B cell (primary cell): ENCODE measurements at regions not wholly inside any gene's neighbourhood (a gene's known extent, or its start where the extent isn't known, plus 50 kb on each side); places are given as distances from the start of the nearest gene placed in this dataset.
"Not testable (repeated sequence)": the region's sequence is repeated elsewhere in the genome, so short reads cannot be mapped to it uniquely, and the experiment has no call there.

Experiments
- ATAC-seq: fragments of 200-7000 bp; cut with Tn5 transposase; one replicate; pipeline ENCODE4 v1.10.0; 2021; ENCODE audit warnings: low read depth, mild to moderate bottlenecking, moderate number of reproducible peaks, moderate library complexity
- CTCF ChIA-PET: fragments of 350-600 bp; sonication (Branson Sonifier 250); formaldehyde crosslinking; loops from one replicate; lab custom pipeline; 2021; ENCODE audit warnings: antibody characterized with exemption, inconsistent platforms; lab: Charles Lee
- POLR2A ChIA-PET: fragments of 350-600 bp; sonication (Branson Sonifier 250); formaldehyde crosslinking; loops from one replicate; lab custom pipeline; 2021; ENCODE audit warnings: antibody characterized with exemption; lab: Charles Lee
- DNase-seq: peaks from one replicate; pipeline ENCODE4 v3.0.0; 2013
- H2AFZ ChIP-seq: 2 replicates; pipeline ENCODE4 v1.6.1; 2012; ENCODE audit warnings: mild to moderate bottlenecking, low read depth, low read length; ENCODE audit not compliant: insufficient read depth, poor library complexity, severe bottlenecking
- H3K27ac ChIP-seq, 2 donors: 1 replicate in 1 of 2; 2 replicates in 1 of 2; pipeline ENCODE4 v1.5.1; 2012 to 2013; ENCODE audit warnings: low read length in 2 of 2, mild to moderate bottlenecking in 2 of 2, moderate library complexity in 1 of 2
- H3K27me3 ChIP-seq, 4 experiments: fragments of 200-600 bp in 1 of 4; sonication (generic) in 1 of 4; replicated peaks in 1 of 4; 1 replicate in 2 of 4; 2 replicates in 2 of 4; pipeline versions ENCODE4 v1.6.1 to v1.7.0; 2013 to 2016; ENCODE audit warnings: low read length in 3 of 4, mild to moderate bottlenecking in 2 of 4, mixed read lengths in 1 of 4, moderate library complexity in 1 of 4; ENCODE audit not compliant: insufficient read depth in 4 of 4, control insufficient read depth in 3 of 4; ENCODE audit errors: control extremely low read depth in 1 of 4
- H3K36me3 ChIP-seq, 2 experiments: replicated peaks in 1 of 2; 1 replicate in 1 of 2; 2 replicates in 1 of 2; pipeline versions ENCODE4 v1.6.1 to v1.7.1; 2013; ENCODE audit warnings: low read length in 1 of 2; ENCODE audit not compliant: insufficient read depth in 2 of 2, control insufficient read depth in 1 of 2; ENCODE audit errors: control extremely low read depth in 1 of 2, extremely low read depth in 1 of 2
- H3K4me1 ChIP-seq, 2 donors: fragments of 200-600 bp in 1 of 2; sonication (generic) in 1 of 2; 1 replicate in 1 of 2; 2 replicates in 1 of 2; pipeline versions ENCODE4 v1.5.1 to v1.6.1; 2013 to 2017; ENCODE audit warnings: low read length in 2 of 2; ENCODE audit not compliant: control insufficient read depth in 2 of 2, insufficient read depth in 2 of 2
- H3K4me2 ChIP-seq: replicated peaks from 2 replicates; pipeline ENCODE3; 2012; ENCODE audit warnings: mild to moderate bottlenecking, low read depth, low read length; ENCODE audit not compliant: poor library complexity, severe bottlenecking
- H3K4me3 ChIP-seq, 5 experiments: fragments of 200-600 bp in 1 of 5; sonication (generic) in 1 of 5; 1 replicate in 3 of 5; 2 replicates in 2 of 5; pipeline versions ENCODE4 v1.5.1 to v1.7.0; 2011 to 2016; ENCODE audit warnings: low read length in 4 of 5, mild to moderate bottlenecking in 4 of 5, low read depth in 2 of 5, control low read depth in 1 of 5, moderate library complexity in 1 of 5; ENCODE audit not compliant: insufficient read depth in 1 of 5; ENCODE audit errors: control extremely low read depth in 1 of 5, extremely low read depth in 1 of 5
- H3K79me2 ChIP-seq: fragments of 200-600 bp; sonication (generic); one replicate; pipeline ENCODE4 v1.6.0; 2016; ENCODE audit warnings: low read length; ENCODE audit not compliant: control insufficient read depth, insufficient read depth
- H3K9ac ChIP-seq: fragments of 200-600 bp; sonication (generic); 2 replicates; pipeline ENCODE4 v1.6.1; 2017; ENCODE audit warnings: mild to moderate bottlenecking, low read length, moderate library complexity
- H3K9me3 ChIP-seq, 3 donors: one replicate each; pipeline versions ENCODE4 v1.6.1 to v1.7.1; 2013; ENCODE audit warnings: low read length in 2 of 3; ENCODE audit not compliant: control insufficient read depth in 2 of 3, insufficient read depth in 1 of 3; ENCODE audit errors: control extremely low read depth in 1 of 3
- H4K20me1 ChIP-seq: 2 replicates; pipeline ENCODE4 v1.6.0; 2012; ENCODE audit warnings: mild to moderate bottlenecking, low read length; ENCODE audit not compliant: insufficient read depth, control insufficient read depth, poor library complexity, severe bottlenecking
- H3K27ac Mint-ChIP-seq: one replicate; pipeline ENCODE4 v1.8.0; 2021; ENCODE audit warnings: mixed read lengths
- H3K27me3 Mint-ChIP-seq: one replicate; pipeline ENCODE4 v1.8.0; 2021; ENCODE audit warnings: mixed read lengths
- H3K4me1 Mint-ChIP-seq: one replicate; pipeline ENCODE4 v1.8.0; 2021; ENCODE audit warnings: mixed read lengths
- H3K4me3 Mint-ChIP-seq: one replicate; pipeline ENCODE4 v1.8.0; 2021; ENCODE audit warnings: mixed read lengths
- H3K9me3 Mint-ChIP-seq: one replicate; pipeline ENCODE4 v1.8.0; 2022; ENCODE audit warnings: mixed read lengths; ENCODE audit not compliant: insufficient read depth
- whole genome bisulfite sequencing: methylation state at CpG from one replicate; pipeline ENCODE4 v1.1.5; 2013; ENCODE audit warnings: missing lambda C conversion rate; ENCODE audit not compliant: insufficient coverage; 5-methylcytosine and 5-hydroxymethylcytosine counted together
- intact Hi-C: fragments of 100-400 bp; cut with micrococcal nuclease; formaldehyde crosslinking; loops from one replicate; pipeline ENCODE4 v1.10.0; 2022
- TF ChIP-seq, protein P1 (sequence below): fragments of 200-600 bp; IDR thresholded peaks from one replicate; pipeline ENCODE4 v1.8.0; 2022; ENCODE audit warnings: antibody characterized with exemption, mild to moderate bottlenecking

DNA sequence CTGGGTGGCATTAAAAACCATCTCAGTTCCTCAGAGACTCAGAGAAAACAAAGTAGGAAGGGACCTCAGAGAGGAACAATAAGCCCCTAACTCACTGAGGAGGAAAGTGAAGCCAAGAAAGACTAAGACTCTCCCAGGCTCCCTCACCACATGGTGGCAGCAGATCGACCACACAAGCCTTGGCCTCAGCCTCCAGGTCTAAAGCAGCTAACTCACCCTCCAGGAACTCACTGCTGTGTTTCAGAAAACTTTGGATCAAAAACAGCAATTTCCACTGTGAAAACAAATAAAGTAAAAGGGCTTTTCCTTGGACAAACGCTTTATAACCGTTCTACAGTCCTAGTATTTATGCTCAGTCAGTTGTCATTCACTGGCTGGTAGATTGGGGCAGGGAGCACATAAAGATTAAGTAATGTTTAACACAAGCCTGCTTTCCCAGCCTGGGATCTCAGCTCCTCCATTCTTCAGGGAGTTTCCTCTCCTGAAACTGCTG, 137.4 kb downstream of the PPIAL4G start:
- CTCF ChIA-PET, result interaction anchor here (0.7 to 1.6 kb wide), 6 partner anchors 9 to 41 kb away, joined by 3 to 6 read pairs (median 4); no protein-coding TSS in a partner anchor
- POLR2A ChIA-PET, H2AFZ ChIP-seq: not testable (repeated sequence)

DNA sequence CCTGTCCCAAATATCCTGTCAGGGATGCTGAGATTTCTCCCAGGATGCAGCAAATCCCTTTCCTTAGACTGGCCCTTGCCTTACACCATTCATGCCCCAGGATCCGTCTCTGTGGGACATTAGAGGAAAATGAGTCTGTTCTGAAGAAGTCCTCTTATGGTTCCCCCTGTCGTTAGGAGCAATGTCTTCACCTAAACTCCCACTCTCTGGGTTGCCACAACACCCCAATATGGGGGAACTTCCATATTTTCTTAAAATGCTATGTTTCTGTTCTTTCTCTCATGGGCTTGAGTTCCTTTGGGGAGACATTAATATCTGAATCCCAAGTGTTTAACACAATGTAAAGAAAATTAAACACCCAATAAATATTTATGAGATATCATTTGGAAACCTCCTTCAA, 138.5 kb downstream of the PPIAL4G start:
- intact Hi-C loops, H3K9me3 Mint-ChIP-seq: not testable (repeated sequence)

More for the DNA sequence above, 137.4 kb downstream of the PPIAL4G start:
- H3K4me1 ChIP-seq, H3K4me1 Mint-ChIP-seq, H3K4me2 ChIP-seq, ATAC-seq, intact Hi-C loops, H3K36me3 ChIP-seq, H3K27ac ChIP-seq, H3K9me3 ChIP-seq, H3K9ac ChIP-seq, H3K9me3 Mint-ChIP-seq, H3K4me3 Mint-ChIP-seq, H4K20me1 ChIP-seq, H3K4me3 ChIP-seq, H3K79me2 ChIP-seq: not testable (repeated sequence)
- H3K27me3 ChIP-seq, result peaks cover 0 to 12% (median 9%) of the 10 kb centered on the region in 4 experiments
- peaks cover 40% of the 10 kb centered on the region for H3K27me3 Mint-ChIP-seq
- TF ChIP-seq, protein P1, sequence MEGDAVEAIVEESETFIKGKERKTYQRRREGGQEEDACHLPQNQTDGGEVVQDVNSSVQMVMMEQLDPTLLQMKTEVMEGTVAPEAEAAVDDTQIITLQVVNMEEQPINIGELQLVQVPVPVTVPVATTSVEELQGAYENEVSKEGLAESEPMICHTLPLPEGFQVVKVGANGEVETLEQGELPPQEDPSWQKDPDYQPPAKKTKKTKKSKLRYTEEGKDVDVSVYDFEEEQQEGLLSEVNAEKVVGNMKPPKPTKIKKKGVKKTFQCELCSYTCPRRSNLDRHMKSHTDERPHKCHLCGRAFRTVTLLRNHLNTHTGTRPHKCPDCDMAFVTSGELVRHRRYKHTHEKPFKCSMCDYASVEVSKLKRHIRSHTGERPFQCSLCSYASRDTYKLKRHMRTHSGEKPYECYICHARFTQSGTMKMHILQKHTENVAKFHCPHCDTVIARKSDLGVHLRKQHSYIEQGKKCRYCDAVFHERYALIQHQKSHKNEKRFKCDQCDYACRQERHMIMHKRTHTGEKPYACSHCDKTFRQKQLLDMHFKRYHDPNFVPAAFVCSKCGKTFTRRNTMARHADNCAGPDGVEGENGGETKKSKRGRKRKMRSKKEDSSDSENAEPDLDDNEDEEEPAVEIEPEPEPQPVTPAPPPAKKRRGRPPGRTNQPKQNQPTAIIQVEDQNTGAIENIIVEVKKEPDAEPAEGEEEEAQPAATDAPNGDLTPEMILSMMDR, result peak; percentile 53
- 0% methylated on average over 1 of the region's 3 CpGs for WGBS
- DNase-seq, result peak; percentile 44
- H3K27ac Mint-ChIP-seq, result peak overlapping the region; percentile 32

DNA sequence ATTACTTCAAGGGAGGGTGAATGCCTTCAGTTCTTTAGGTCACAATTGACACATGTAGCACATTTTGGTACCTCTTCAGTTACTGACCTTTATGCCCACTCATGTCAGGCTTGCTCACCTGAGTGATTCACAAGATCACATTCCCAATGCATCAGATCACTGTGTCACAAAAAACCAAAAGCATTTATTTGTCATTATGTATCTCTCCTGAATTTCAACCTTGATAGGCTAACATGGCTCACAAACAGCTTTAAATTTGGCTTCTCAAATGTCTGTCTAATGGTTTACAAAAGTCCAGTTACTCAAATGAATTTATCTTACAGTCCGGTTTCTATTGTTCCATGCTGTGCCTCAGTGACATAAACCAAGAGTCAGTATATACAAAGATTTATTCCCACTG, 141.4 kb downstream of the PPIAL4G start:
- H3K79me2 ChIP-seq, H3K4me3 Mint-ChIP-seq, H4K20me1 ChIP-seq, intact Hi-C loops, H3K36me3 ChIP-seq, ATAC-seq, H3K27me3 ChIP-seq, H3K4me1 Mint-ChIP-seq, H3K27ac ChIP-seq, H3K4me1 ChIP-seq, H3K9me3 ChIP-seq, H3K9ac ChIP-seq, H2AFZ ChIP-seq, H3K27ac Mint-ChIP-seq, CTCF ChIA-PET, H3K27me3 Mint-ChIP-seq, H3K9me3 Mint-ChIP-seq, H3K4me3 ChIP-seq, DNase-seq, H3K4me2 ChIP-seq, POLR2A ChIA-PET: not testable (repeated sequence)
- WGBS, result no CpG with 5 or more reads among the region's 1 CpG

More for the DNA sequence above, 138.5 kb downstream of the PPIAL4G start:
- H3K9me3 ChIP-seq, H3K4me3 ChIP-seq, H2AFZ ChIP-seq, H3K4me1 Mint-ChIP-seq, H3K27ac ChIP-seq, H3K4me3 Mint-ChIP-seq, H3K27me3 ChIP-seq, ATAC-seq, H3K9ac ChIP-seq, H3K79me2 ChIP-seq, H3K4me1 ChIP-seq, H3K36me3 ChIP-seq, DNase-seq, H3K27ac Mint-ChIP-seq, H3K4me2 ChIP-seq, H4K20me1 ChIP-seq: not testable (repeated sequence)
- ChIA-PET CTCF (interaction anchor here (1.5 to 1.6 kb wide), 3 partner anchors 8 to 42 kb away, joined by 3 to 6 read pairs (median 5); no protein-coding TSS in a partner anchor), POLR2A (interaction anchor here (0.7 kb wide), 1 partner anchor 982 kb away, joined by 3 read pairs; no protein-coding TSS in a partner anchor)
- peaks cover 30% of the 10 kb centered on the region for H3K27me3 Mint-ChIP-seq
- no CpG with 5 or more reads among the region's 2 CpGs for WGBS
